ENCODE measurements at regions not wholly inside any gene's neighbourhood (a gene's known extent, or its start where the extent isn't known, plus 50 kb on each side); places are given as distances from the start of the nearest gene placed in this dataset.

GRCh38 chr1:81407000-81407821, 393.5 kb upstream of the ADGRL2 start:
- Histone ChIP-seq H3K27ac (ENCODE audit: low read depth, low read length, poor library complexity, severe bottlenecking) (no peak overlapping the region), H3K9me3 (ENCODE audit: low read length) (no peaks in the 10 kb centered on the region), H3K4me2 (ENCODE audit: low read length) (no peak overlapping the region), H3K79me2 (ENCODE audit: insufficient read depth, low read depth, low read length) (no peaks in the 10 kb centered on the region), H3K36me3 (ENCODE audit: insufficient read depth, low read length) (no peaks in the 10 kb centered on the region), H4K20me1 (ENCODE audit: insufficient read depth, low read length) (no peaks in the 10 kb centered on the region), H2AFZ (ENCODE audit: low read length) (no peak overlapping the region), H3K4me1 (ENCODE audit: insufficient read depth, low read length, poor library complexity, severe bottlenecking) (no peaks in the 10 kb centered on the region), H3K4me3 (ENCODE audit: low read depth, low read length, poor library complexity, severe bottlenecking) (no peak overlapping the region), H3K9me2 (ENCODE audit: insufficient read depth, low read length) (no peaks in the 10 kb centered on the region)
- TF ChIP-seq EZH2phosphoT487 (IDR thresholded peaks at IDR 0.05; ENCODE audit: borderline replicate concordance, low read depth, low read length) (no peak), CTCF (conservative IDR thresholded peaks at IDR 0.05; ENCODE audit: low read length) (no peak)
- BruUV-seq (replicated peaks): no TSS peak
- intact Hi-C loops (cut with micrococcal nuclease; ENCODE audit: unreplicated experiment): no loop called here
- DNase-seq (ENCODE audit: low spot score): no peak
- POLR2A ChIA-PET: interaction anchor here (0.7 to 0.8 kb wide), 2 partner anchors 32 to 123 kb away, joined by 3 to 4 read pairs; no protein-coding TSS in a partner anchor
- CTCF ChIA-PET (ENCODE audit: unreplicated experiment): no interaction called here

- Histone ChIP-seq H4K20me1 (ENCODE audit: insufficient read depth, low read length) (no peaks in the 10 kb centered on the region), H3K27ac (ENCODE audit: low read depth, low read length, poor library complexity, severe bottlenecking) (no peak overlapping the region), H3K4me3 (ENCODE audit: low read depth, low read length, poor library complexity, severe bottlenecking) (no peak overlapping the region), H3K4me2 (ENCODE audit: low read length) (no peak overlapping the region), H3K9me3 (ENCODE audit: low read length) (no peaks in the 10 kb centered on the region), H3K36me3 (ENCODE audit: insufficient read depth, low read length) (no peaks in the 10 kb centered on the region), H2AFZ (ENCODE audit: low read length) (no peak overlapping the region), H3K4me1 (ENCODE audit: insufficient read depth, low read length, poor library complexity, severe bottlenecking) (no peaks in the 10 kb centered on the region), H3K9me2 (ENCODE audit: insufficient read depth, low read length) (no peaks in the 10 kb centered on the region), H3K79me2 (ENCODE audit: insufficient read depth, low read depth, low read length) (no peaks in the 10 kb centered on the region)
- DNase-seq (ENCODE audit: low spot score): no peak
- intact Hi-C loops (cut with micrococcal nuclease; ENCODE audit: unreplicated experiment): no loop called here
- no TSS peak for BruUV-seq (replicated peaks)
- CTCF ChIA-PET (ENCODE audit: unreplicated experiment): no interaction called here
- TF ChIP-seq CTCF (conservative IDR thresholded peaks at IDR 0.05; ENCODE audit: low read length) (no peak), EZH2phosphoT487 (IDR thresholded peaks at IDR 0.05; ENCODE audit: borderline replicate concordance, low read depth, low read length) (no peak)
- POLR2A ChIA-PET: interaction anchor here (0.7 to 0.8 kb wide), 2 partner anchors 31 to 124 kb away, joined by 3 to 4 read pairs; no protein-coding TSS in a partner anchor
These were observed 394.3 kb upstream of the ADGRL2 start for GRCh38 chr1:81406292-81406999.

GRCh38 chr1:81398041-81398440, 402.7 kb upstream of the ADGRL2 start:
- no TSS peak for BruUV-seq (replicated peaks)
- no peak overlapping the region for H3K27ac ChIP-seq (ENCODE audit: low read depth, low read length, poor library complexity, severe bottlenecking)
- CTCF ChIA-PET (ENCODE audit: unreplicated experiment): no interaction called here
- no peaks in the 10 kb centered on the region for H3K4me1 ChIP-seq (ENCODE audit: insufficient read depth, low read length, poor library complexity, severe bottlenecking)
- no peaks in the 10 kb centered on the region for H3K36me3 ChIP-seq (ENCODE audit: insufficient read depth, low read length)
- TF ChIP-seq EZH2phosphoT487 (IDR thresholded peaks at IDR 0.05; ENCODE audit: borderline replicate concordance, low read depth, low read length) (no peak), CTCF (conservative IDR thresholded peaks at IDR 0.05; ENCODE audit: low read length) (no peak)
- POLR2A ChIA-PET: no interaction called here
- no peak overlapping the region for H3K4me2 ChIP-seq (ENCODE audit: low read length)
- no peak for DNase-seq (ENCODE audit: low spot score)
- no peaks in the 10 kb centered on the region for H3K79me2 ChIP-seq (ENCODE audit: insufficient read depth, low read depth, low read length)
- H3K9me3 ChIP-seq (ENCODE audit: low read length): no peaks in the 10 kb centered on the region
- intact Hi-C loops (cut with micrococcal nuclease; ENCODE audit: unreplicated experiment): no loop called here
- no peak overlapping the region for H3K4me3 ChIP-seq (ENCODE audit: low read depth, low read length, poor library complexity, severe bottlenecking)
- no peak overlapping the region for H2AFZ ChIP-seq (ENCODE audit: low read length)
- no peaks in the 10 kb centered on the region for H3K9me2 ChIP-seq (ENCODE audit: insufficient read depth, low read length)
- no peaks in the 10 kb centered on the region for H4K20me1 ChIP-seq (ENCODE audit: insufficient read depth, low read length)
